IMR-90 (cell line): ENCODE measurements at regions not wholly inside any gene's neighbourhood (a gene's known extent, or its start where the extent isn't known, plus 50 kb on each side); places are given as distances from the start of the nearest gene placed in this dataset.

Source experiments
- CEBPB ChIP-seq: IDR thresholded peaks from 2 replicates; pipeline ENCODE4 v1.6.1; 2012; ENCODE audit warnings: low read depth, low read length, improper control_type of control experiment
- POLR2A ChIP-seq: IDR thresholded peaks from 2 replicates; pipeline ENCODE4 v1.6.1; 2012; ENCODE audit warnings: mild to moderate bottlenecking, low read depth, low read length
- RAD21 ChIP-seq: IDR thresholded peaks from 2 replicates; pipeline ENCODE4 v1.6.1; 2012; ENCODE audit warnings: low read length, improper control_type of control experiment
- RCOR1 ChIP-seq: IDR thresholded peaks from 2 replicates; pipeline ENCODE4 v1.6.1; 2012; ENCODE audit warnings: mild to moderate bottlenecking, low read length, improper control_type of control experiment; ENCODE audit not compliant: insufficient replicate concordance
- RFX5 ChIP-seq: IDR thresholded peaks from 2 replicates; pipeline ENCODE4 v1.8.0; 2012; ENCODE audit warnings: low read depth, mild to moderate bottlenecking, low read length, moderate library complexity
- TF ChIP-seq, protein P1 (sequence below): fragments of 150-350 bp; IDR thresholded peaks from 2 replicates; pipeline ENCODE4 v1.6.1; 2016; ENCODE audit warnings: low read depth, mild to moderate bottlenecking, low read length, moderate library complexity, borderline replicate concordance
- TF ChIP-seq, protein P2 (sequence below): conservative IDR thresholded peaks from 2 replicates; pipeline ENCODE4 v1.5.1; 2012; ENCODE audit warnings: mild to moderate bottlenecking, low read depth, low read length, improper control_type of control experiment
- TF ChIP-seq, protein P3 (sequence below): fragments of 150-350 bp; IDR thresholded peaks from 2 replicates; pipeline ENCODE4 v1.6.1; 2017; ENCODE audit warnings: mild to moderate bottlenecking, antibody characterized with exemption, low read length, low read depth

GRCh38 chr1:87432685-87433084 lies 104.0 kb downstream of the LMO4 start:
- TF ChIP-seq POLR2A (no peak), RAD21 (no peak), RFX5 (no peak), RCOR1 (no peak), CEBPB (no peak)
- TF ChIP-seq, protein P1, sequence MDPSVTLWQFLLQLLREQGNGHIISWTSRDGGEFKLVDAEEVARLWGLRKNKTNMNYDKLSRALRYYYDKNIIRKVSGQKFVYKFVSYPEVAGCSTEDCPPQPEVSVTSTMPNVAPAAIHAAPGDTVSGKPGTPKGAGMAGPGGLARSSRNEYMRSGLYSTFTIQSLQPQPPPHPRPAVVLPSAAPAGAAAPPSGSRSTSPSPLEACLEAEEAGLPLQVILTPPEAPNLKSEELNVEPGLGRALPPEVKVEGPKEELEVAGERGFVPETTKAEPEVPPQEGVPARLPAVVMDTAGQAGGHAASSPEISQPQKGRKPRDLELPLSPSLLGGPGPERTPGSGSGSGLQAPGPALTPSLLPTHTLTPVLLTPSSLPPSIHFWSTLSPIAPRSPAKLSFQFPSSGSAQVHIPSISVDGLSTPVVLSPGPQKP: no peak
- TF ChIP-seq, protein P2, sequence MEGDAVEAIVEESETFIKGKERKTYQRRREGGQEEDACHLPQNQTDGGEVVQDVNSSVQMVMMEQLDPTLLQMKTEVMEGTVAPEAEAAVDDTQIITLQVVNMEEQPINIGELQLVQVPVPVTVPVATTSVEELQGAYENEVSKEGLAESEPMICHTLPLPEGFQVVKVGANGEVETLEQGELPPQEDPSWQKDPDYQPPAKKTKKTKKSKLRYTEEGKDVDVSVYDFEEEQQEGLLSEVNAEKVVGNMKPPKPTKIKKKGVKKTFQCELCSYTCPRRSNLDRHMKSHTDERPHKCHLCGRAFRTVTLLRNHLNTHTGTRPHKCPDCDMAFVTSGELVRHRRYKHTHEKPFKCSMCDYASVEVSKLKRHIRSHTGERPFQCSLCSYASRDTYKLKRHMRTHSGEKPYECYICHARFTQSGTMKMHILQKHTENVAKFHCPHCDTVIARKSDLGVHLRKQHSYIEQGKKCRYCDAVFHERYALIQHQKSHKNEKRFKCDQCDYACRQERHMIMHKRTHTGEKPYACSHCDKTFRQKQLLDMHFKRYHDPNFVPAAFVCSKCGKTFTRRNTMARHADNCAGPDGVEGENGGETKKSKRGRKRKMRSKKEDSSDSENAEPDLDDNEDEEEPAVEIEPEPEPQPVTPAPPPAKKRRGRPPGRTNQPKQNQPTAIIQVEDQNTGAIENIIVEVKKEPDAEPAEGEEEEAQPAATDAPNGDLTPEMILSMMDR: no peak
- TF ChIP-seq, protein P3, sequence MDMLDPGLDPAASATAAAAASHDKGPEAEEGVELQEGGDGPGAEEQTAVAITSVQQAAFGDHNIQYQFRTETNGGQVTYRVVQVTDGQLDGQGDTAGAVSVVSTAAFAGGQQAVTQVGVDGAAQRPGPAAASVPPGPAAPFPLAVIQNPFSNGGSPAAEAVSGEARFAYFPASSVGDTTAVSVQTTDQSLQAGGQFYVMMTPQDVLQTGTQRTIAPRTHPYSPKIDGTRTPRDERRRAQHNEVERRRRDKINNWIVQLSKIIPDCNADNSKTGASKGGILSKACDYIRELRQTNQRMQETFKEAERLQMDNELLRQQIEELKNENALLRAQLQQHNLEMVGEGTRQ: no peak
